Fibroblast of skin of right quadriceps (primary cell): ENCODE measurements at regions not wholly inside any gene's neighbourhood (a gene's known extent, or its start where the extent isn't known, plus 50 kb on each side); places are given as distances from the start of the nearest gene placed in this dataset.
"Not testable (repeated sequence)": the region's sequence is repeated elsewhere in the genome, so short reads cannot be mapped to it uniquely, and the experiment has no call there.

Experiments used
- DNase-seq: peaks from one replicate; pipeline ENCODE4 v3.0.0-alpha.2; 2013

GRCh38 chr16:79964104-79964503 is 363.6 kb upstream of the MAF start:
- no peak for DNase-seq

GRCh38 chr16:79962962-79963361 is 362.4 kb upstream of the MAF start:
- no peak for DNase-seq

- no peak for DNase-seq
Measured at GRCh38 chr16:79959226-79959625, 358.7 kb upstream of the MAF start.

- no peak for DNase-seq
Measured at GRCh38 chr16:79954921-79955705, 354.6 kb upstream of the MAF start.

GRCh38 chr16:79950932-79951719 is 350.6 kb upstream of the MAF start:
- no peak for DNase-seq

DNA sequence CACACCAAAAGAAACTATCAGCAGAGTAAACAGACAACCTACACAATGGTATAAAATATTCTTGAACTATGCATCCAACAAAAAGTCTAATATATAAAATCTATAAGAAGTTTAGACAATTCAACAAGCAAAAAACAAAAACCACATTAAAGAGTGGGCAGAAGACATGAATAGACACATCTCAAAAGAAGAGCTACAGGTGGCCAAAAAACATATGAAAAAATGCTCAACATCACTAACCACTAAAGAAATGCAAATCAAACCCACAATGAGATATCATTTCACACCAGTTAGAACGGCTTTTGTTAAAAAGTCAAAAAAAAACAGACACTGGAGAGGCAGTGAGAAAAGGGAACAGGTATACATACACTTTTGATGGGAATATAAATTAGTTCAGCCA is 348.9 kb upstream of the MAF start:
- no peak for DNase-seq

- DNase-seq = no peak
Measured at GRCh38 chr16:79947771-79948170, 347.2 kb upstream of the MAF start.

DNA sequence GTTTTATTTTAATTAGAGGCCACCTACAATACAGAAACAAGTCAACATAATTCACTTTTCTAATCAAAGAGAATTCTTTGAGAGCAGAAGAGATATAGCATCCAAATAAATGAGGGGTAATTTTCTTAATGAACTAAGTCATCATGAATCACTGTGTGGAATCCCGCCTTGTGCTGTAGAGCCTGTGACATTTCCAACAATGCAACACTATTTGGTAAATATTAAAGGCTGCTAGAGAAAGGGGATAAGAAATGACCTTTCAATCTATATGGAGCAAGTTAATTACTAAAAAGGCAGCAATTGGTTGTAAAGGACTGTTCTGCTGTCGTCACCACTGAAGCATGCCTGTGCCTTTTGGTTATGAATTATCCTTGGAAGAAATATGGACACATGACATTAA is 345.7 kb upstream of the MAF start:
- DNase-seq = no peak

DNA sequence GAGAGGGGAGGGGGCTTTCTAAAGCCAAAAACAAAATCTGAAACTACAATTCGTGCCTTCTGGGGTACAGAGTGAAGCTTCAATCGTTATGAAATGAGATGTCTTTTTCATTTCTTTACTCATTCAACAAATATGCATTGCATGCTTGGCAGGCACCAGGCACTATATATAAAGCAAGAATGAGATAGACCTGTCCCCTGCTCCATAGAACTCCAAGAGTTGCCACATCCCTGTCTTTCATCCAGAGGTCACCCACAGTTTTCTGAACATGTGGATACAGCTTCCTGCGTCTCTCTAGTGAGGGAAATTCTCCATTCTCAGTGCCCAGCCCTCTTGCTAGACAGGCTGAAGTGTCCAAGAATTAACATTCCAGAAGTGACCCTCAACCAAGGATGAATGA is 343.2 kb upstream of the MAF start:
- DNase-seq = peak; percentile 7

DNA sequence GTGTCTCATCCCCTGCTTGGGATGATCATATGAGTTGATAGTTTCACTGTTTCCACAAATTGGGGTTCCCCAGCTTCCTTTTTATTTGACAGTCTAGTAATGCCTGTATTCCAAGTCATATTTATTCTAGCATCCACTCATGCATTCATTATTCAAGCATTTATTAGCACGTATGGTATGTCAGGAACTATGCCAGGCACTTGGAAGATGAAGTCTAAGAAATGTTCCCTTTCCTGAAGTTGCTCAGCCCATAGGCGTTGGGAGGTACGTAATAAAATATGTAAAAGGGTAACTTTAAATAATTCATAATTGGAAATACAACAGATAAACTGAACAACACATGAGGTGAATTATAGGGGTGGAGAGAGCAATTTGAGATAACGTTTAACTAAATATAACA is 338.0 kb upstream of the MAF start:
- no peak for DNase-seq

GRCh38 chr16:79937671-79938070 is 337.1 kb upstream of the MAF start:
- DNase-seq = not testable (repeated sequence)

- DNase-seq = no peak
Measured at GRCh38 chr16:79933603-79934002, 333.1 kb upstream of the MAF start.

DNA sequence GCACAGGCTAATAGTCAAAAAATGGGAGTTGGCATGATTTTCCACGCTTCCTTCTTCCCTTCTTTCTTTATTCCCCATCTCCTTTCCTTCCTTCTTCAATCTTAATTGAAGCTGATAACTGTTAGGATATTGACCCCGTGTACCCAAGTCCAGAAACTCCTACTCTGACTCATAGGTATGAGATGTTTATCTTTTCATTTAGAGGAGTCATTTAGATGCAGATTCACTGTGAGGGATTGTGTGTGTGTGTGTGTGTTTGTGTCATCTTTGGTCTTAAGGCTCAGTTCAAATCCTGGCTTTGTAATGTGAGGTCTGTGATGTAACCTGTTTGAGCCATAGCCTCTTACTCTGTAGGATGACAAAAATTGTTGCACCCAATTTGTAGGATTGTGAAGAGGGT is 332.0 kb upstream of the MAF start:
- DNase-seq = no peak

GRCh38 chr16:79931721-79932120 is 331.2 kb upstream of the MAF start:
- no peak for DNase-seq

DNA sequence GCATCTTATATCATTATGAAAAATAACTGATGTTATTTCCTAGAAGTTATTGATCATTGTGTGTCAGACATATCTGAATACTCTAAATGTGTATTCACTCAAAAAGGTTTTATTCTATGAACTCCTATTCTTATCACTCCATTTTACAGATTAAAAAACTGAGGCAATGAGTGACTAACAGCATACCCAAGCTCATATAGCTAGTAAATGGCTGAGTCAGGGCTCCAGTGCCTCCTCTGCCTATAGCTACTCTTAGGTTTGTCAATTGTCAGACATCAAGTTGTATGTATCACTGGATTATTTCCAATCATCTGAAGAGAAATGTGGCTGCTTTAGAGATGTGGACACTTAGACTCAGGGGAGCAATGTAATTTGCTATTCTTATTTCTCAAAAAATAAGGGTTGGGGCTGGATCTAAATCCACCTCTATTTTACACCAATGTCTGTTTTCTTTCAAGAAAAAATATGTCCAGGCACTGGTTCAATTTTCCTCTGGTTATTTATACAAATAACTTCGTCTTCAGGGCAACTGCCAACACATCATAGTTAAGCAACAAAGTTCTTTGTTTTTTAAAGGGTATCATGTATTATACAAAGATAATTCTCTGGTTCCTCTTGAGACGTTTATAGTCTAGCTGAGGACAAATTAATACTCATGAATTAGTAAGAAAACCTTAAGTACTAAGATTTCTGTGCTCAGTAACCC is 328.9 kb upstream of the MAF start:
- no peak for DNase-seq

DNA sequence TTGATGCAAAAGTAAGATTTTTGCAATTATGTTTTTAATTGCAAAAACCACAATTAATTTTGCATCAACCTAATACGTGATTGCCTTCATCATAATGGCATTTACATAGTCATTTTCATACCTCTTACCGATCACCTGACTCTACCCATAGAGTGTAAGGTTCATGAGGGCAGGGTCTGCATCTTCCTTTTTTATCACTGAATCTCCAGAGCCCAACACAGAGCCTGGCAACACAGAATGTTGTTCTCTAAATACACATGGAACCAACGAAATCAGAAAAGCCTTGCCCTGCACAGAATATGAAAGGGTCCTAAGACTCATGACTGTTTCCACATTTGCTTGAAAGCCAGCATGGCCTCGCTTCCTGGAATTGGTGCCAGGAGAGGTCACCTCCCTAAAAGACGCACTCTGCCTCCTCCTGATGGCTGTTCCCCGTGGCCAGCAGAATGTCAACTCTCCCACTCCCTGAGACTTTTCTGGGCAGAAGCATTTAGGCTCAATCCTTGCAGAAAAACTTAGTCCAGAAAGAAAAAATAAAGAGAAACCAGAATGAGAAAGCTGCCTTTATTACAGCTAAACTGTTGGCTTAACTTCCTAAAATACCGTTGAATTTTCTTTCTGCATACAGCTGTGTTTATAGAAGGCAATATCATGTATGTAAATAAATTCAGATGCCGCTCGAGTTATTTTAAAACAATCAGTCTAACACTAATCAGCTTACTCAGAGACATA is 327.8 kb upstream of the MAF start:
- no peak for DNase-seq

DNA sequence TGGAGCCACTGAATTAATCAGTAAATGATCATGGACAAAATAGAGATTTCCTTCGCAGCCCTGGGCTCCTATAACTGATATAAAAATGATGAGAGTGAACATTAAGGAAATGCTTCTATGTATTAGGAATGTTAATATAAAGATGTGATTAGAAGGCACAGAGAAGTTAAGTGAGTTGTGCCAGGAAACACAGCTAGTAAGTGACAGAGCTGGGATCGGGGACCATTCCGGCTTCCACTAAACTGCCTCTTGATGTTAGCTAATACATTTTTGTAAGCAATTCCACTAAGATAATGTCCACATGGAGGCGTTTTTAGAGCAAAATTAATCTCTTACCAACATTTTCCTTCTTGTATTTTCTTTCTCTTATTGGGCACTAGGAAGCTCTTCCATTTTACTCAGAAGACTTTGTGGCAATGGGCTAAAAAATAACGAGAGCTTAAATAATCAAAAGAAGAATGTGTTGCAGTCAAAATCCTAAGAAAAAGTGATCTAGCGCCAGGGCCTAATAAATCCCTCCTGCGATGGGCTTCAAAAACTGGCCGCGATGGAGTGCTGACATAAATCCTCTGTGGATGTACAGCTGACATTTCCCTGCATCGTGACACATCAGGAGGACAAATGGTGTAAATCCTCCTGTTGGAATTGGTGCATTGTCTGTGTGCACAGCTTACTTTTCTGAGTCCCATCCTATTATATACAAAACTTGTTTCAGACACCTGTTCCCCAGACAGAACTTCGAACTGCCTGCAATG is 326.1 kb upstream of the MAF start:
- no peak for DNase-seq

DNA sequence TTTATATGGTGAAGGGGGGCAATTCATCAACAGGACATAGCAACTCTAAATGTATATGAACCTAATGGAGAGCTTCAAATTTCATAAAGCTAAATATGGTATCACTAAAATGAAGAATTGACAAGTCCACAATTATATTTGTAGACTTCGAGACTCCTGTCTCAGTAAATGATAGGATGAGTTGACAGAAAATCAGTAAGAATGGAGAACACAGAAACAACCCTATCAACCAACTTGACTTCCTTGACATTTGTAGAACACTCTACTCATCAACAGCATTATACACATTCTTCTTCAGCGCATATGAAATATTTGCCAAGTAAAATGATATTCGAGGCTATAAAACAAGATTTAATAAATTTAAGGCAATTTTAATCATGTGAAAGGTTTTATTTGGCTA is 322.9 kb upstream of the MAF start:
- DNase-seq = no peak

DNA sequence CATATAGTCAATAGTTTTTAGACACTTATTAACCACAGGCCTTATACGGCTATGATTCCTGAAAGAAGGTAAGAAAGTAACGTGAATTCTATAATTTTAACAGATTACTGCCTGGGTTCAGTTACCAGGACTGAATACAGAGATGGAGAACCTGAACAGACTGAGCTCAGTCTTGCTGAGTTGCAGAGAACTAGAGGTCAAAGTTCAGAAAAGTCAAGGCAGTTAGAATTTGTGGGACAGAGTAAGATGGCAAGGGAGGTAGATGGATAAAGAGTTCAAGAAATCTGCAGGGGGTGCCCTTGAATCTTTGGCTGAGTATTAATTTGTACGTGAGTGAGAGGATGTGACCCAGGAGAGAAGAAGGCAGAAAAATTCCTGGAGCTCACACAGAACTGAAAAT is 320.1 kb upstream of the MAF start:
- DNase-seq = no peak

GRCh38 chr16:79918916-79919315 is 318.4 kb upstream of the MAF start:
- DNase-seq = no peak

DNA sequence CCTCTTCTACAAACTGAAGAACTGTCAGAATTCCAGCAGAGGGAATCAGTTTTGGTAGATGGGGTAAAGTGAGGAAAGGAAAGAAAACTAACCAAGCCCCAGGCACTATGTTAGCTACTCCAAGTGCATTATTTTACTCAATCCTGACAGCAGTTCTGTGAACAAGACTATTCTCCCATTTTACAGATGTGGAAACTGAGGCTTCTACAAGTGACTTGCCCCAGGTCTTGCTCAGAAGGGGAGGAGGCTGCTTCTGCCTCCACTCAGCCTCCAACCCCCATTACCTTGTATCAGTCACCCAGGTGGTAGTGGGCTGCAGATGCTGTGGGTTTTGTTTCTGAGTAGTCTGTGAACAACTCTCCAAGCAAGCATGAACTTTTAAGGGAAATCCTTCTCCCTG is 315.2 kb upstream of the MAF start:
- no peak for DNase-seq

DNA sequence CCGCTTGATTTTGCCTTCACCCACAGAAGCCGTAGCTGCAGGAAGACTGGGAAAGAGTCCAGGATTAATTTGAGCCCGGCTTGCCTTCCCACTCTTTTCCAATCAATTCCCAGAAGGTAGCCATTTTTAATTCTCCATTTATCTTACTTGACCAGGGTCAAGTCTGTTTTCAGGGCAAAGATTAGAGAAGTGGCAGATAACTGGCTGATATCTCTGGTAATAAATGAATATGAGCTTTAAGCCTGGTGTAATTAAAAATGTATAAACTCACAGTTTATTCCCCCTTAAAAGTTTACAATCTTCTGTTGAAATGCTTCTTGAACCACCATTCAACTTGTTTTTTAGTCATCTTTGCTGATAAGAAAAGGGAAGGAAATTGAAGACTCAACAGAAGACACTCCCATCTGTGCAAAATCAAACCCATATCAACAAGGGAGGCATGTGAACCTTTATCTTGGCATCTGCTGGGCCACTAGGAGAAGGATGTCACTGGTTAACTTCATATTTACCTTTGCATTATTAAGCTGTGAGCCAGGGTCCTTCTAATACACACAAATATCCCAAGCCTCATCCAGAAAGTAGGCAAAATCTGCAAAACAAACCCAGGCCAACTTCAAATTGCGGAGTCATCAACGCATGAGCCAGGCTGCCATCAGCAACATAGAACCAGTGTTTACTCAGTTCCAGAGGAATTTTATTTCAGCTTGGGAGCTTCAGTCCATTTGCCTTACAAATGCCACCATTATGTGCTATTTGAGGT is 314.6 kb upstream of the MAF start:
- no peak for DNase-seq
